OCI-LY3 (cell line): ENCODE measurements at regions not wholly inside any gene's neighbourhood (a gene's known extent, or its start where the extent isn't known, plus 50 kb on each side); places are given as distances from the start of the nearest gene placed in this dataset.

ENCODE experiments used
- H2AFZ ChIP-seq: fragments of 200-600, 300-600 bp; shearing (Covaris generic); 2 replicates; pipeline ENCODE4 v1.6.0; 2014; ENCODE audit warnings: antibody characterized with exemption, low read depth, low read length
- H3K27ac ChIP-seq: fragments of 200-600, 300-600 bp; sonication (generic); 2 replicates; pipeline ENCODE4 v1.5.1; 2014; ENCODE audit warnings: mild to moderate bottlenecking, low read length, moderate library complexity, mixed read lengths
- H3K27me3 ChIP-seq: fragments of 200-600, 300-600 bp; sonication (generic); 2 replicates; pipeline ENCODE4 v1.6.1; 2014; ENCODE audit warnings: low read depth, low read length, mixed read lengths
- H3K36me3 ChIP-seq: fragments of 200-600, 300-600 bp; sonication (generic); replicated peaks from 2 replicates; pipeline ENCODE3; 2014; ENCODE audit warnings: low read depth, low read length, mixed read lengths
- H3K4me1 ChIP-seq: fragments of 300-600, 200-600 bp; sonication (generic); 2 replicates; pipeline ENCODE4 v1.6.1; 2014; ENCODE audit warnings: low read length, mixed read lengths
- H3K4me2 ChIP-seq: fragments of 200-600, 300-600 bp; sonication (generic); 2 replicates; pipeline ENCODE4 v1.6.1; 2014; ENCODE audit warnings: low read length, mixed read lengths
- H3K4me3 ChIP-seq: fragments of 300-600, 200-600 bp; sonication (generic); 2 replicates; pipeline ENCODE4 v1.5.1; 2014; ENCODE audit warnings: antibody characterized with exemption, mild to moderate bottlenecking, low read length, moderate library complexity
- H3K79me2 ChIP-seq: fragments of 300-600, 200-600 bp; shearing (Covaris generic); 2 replicates; pipeline ENCODE4 v1.6.1; 2014; ENCODE audit warnings: mild to moderate bottlenecking, low read length, mixed read lengths
- H3K9ac ChIP-seq: fragments of 300-600, 200-600 bp; shearing (Covaris generic); 2 replicates; pipeline ENCODE4 v1.6.0; 2014; ENCODE audit warnings: mild to moderate bottlenecking, low read length, moderate library complexity
- H3K9me3 ChIP-seq: fragments of 200-600, 300-600 bp; shearing (Covaris generic); 2 replicates; pipeline ENCODE4 v1.6.1; 2014; ENCODE audit warnings: low read length, mixed read lengths; ENCODE audit not compliant: insufficient read depth
- H4K20me1 ChIP-seq: fragments of 200-600, 300-600 bp; sonication (generic); 2 replicates; pipeline ENCODE4 v1.6.1; 2016; ENCODE audit warnings: low read length, mixed read lengths; ENCODE audit not compliant: insufficient read depth
- EZH2phosphoT487 ChIP-seq: fragments of 200-600 bp; shearing (Covaris generic); IDR thresholded peaks from 2 replicates; pipeline ENCODE4 v1.6.1; 2018; ENCODE audit warnings: antibody characterized with exemption, mixed run types, low read depth
- TF ChIP-seq, protein P1 (sequence below): fragments of 200-600, 300-600 bp; sonication (generic); IDR thresholded peaks from 2 replicates; pipeline ENCODE4 v1.5.1; 2014; ENCODE audit warnings: antibody characterized with exemption, low read length, low read depth

- Histone ChIP-seq H4K20me1 (no peaks in the 10 kb centered on the region), H3K9ac (no peak overlapping the region), H3K27ac (no peak overlapping the region), H3K27me3 (no peaks in the 10 kb centered on the region), H3K4me1 (peaks cover 17% of the 10 kb centered on the region; the same call in 1 of the 2 replicates), H2AFZ (no peak overlapping the region), H3K79me2 (no peaks in the 10 kb centered on the region), H3K4me2 (no peak overlapping the region), H3K36me3 (no peaks in the 10 kb centered on the region), H3K9me3 (no peaks in the 10 kb centered on the region), H3K4me3 (no peak overlapping the region)
- TF ChIP-seq, protein P1, sequence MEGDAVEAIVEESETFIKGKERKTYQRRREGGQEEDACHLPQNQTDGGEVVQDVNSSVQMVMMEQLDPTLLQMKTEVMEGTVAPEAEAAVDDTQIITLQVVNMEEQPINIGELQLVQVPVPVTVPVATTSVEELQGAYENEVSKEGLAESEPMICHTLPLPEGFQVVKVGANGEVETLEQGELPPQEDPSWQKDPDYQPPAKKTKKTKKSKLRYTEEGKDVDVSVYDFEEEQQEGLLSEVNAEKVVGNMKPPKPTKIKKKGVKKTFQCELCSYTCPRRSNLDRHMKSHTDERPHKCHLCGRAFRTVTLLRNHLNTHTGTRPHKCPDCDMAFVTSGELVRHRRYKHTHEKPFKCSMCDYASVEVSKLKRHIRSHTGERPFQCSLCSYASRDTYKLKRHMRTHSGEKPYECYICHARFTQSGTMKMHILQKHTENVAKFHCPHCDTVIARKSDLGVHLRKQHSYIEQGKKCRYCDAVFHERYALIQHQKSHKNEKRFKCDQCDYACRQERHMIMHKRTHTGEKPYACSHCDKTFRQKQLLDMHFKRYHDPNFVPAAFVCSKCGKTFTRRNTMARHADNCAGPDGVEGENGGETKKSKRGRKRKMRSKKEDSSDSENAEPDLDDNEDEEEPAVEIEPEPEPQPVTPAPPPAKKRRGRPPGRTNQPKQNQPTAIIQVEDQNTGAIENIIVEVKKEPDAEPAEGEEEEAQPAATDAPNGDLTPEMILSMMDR = no peak
- TF ChIP-seq EZH2phosphoT487 = no peak
These were observed 121.5 kb downstream of the APIP start for GRCh38 chr11:34794696-34795095.

GRCh38 chr11:34793666-34794065, 122.5 kb downstream of the APIP start:
- H2AFZ ChIP-seq = no peak overlapping the region
- no peak overlapping the region for H3K4me2 ChIP-seq
- H4K20me1 ChIP-seq = no peaks in the 10 kb centered on the region
- TF ChIP-seq EZH2phosphoT487 = no peak
- TF ChIP-seq, protein P1 = no peak
- H3K9me3 ChIP-seq = no peaks in the 10 kb centered on the region
- H3K9ac ChIP-seq = no peak overlapping the region
- no peaks in the 10 kb centered on the region for H3K27me3 ChIP-seq
- H3K4me1 ChIP-seq = peaks cover 17% of the 10 kb centered on the region; the same call in 1 of the 2 replicates
- H3K79me2 ChIP-seq = no peaks in the 10 kb centered on the region
- no peak overlapping the region for H3K4me3 ChIP-seq
- H3K36me3 ChIP-seq = no peaks in the 10 kb centered on the region
- no peak overlapping the region for H3K27ac ChIP-seq

GRCh38 chr11:34792814-34793258, 123.3 kb downstream of the APIP start:
- Histone ChIP-seq H4K20me1 (no peaks in the 10 kb centered on the region), H3K36me3 (no peaks in the 10 kb centered on the region), H3K4me1 (peaks cover 17% of the 10 kb centered on the region; the same call in 1 of the 2 replicates), H3K27ac (no peak overlapping the region), H3K9me3 (no peaks in the 10 kb centered on the region), H3K9ac (no peak overlapping the region), H3K79me2 (no peaks in the 10 kb centered on the region), H2AFZ (no peak overlapping the region), H3K27me3 (no peaks in the 10 kb centered on the region), H3K4me2 (no peak overlapping the region), H3K4me3 (no peak overlapping the region)
- TF ChIP-seq, protein P1 = no peak

- Histone ChIP-seq H3K36me3 (no peaks in the 10 kb centered on the region), H3K27me3 (no peaks in the 10 kb centered on the region), H4K20me1 (no peaks in the 10 kb centered on the region), H3K4me3 (no peak overlapping the region), H2AFZ (no peak overlapping the region; the same call in 1 of the 2 replicates), H3K9me3 (no peaks in the 10 kb centered on the region), H3K9ac (no peak overlapping the region), H3K79me2 (no peaks in the 10 kb centered on the region), H3K4me2 (peak overlapping the region; percentile 32), H3K4me1 (peaks cover 17% of the 10 kb centered on the region; the same call in 1 of the 2 replicates), H3K27ac (no peak overlapping the region)
- TF ChIP-seq EZH2phosphoT487 = no peak
- TF ChIP-seq, protein P1 = no peak
These were observed 124.2 kb downstream of the APIP start for GRCh38 chr11:34791780-34792542.
